ENCODE measurements at regions not wholly inside any gene's neighbourhood (a gene's known extent, or its start where the extent isn't known, plus 50 kb on each side); places are given as distances from the start of the nearest gene placed in this dataset.
A peak's percentile ranks its signal among the peaks of the same experiment; 100 is the strongest.
"Not testable (repeated sequence)": the region's sequence is repeated elsewhere in the genome, so short reads cannot be mapped to it uniquely, and the experiment has no call there.

DNA sequence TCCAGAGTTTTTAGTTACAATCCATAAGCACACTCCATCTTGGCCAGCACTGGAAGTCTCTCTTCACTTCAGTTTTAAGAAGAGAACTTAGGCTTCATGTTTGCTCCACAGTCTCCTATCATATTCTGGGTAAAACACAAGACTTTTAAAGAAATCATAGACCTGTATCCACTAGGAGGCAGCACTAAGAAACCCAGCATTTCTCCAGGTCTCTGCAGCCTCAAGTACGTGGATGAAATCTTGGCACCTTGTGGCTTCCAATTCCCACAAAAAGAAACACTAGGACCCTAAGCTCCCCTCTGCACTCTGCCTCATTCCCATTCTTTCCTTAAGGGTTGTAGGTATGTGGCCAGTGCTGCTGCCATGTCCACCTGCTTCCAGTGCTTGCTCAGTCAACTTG is 367.3 kb upstream of the CASK start:
- no peak for DNase-seq

GRCh38 chrX:42289492-42290385 is 366.4 kb upstream of the CASK start:
- no peak for DNase-seq

GRCh38 chrX:42285681-42286080 is 362.3 kb upstream of the CASK start:
- not testable (repeated sequence) for DNase-seq

DNA sequence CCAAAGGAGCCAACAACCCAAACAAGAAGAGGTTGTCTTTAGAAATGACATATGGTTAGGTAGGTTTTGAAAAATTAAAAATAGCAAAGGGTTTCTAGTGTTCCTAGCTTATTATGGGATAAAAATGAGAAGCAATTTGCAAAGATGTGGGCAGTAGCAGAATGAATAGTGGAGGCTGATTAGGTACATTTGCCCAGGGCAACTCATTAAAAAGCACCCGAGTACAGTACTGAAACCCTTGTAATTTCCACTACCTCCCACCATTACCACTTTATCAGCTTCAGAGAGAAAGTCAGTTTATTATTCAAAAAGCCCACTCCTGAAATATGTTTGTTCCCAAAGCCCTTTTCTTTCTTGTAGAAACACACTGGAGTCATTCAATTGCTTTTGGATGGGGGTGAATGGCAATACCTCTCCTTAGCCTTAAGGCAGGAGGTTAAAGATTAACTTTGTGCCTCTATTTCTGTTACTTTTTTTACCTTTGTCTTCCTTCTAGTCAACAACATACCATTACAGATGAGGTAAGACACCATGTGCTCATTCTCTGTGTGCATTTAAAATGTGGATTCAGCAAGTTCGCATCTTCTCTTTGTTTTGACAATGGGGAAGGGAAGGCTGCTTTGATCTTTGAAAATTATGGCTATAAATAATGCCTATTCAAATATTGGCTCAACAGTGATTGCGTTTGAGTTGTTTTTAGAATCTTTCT is 353.8 kb upstream of the CASK start:
- DNase-seq = no peak

DNA sequence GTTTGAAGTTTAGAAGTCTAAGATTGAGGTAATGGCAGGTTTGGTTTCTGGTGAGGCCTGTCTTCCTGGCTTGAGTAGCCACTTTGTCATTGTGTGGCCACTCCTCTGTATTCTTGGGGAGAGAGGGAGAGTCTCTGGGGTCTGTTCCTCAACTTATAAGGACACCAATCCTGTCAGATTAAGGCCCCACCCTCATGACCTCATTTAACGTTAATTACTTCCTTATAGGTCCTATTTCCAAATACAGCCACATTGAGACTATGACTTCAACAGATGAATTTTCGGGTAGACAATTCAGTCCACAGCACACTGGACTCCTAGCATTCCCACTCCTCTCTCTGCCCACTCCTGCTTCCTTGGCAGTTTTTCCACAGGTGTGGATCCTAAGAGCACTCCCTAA is 350.8 kb upstream of the CASK start:
- DNase-seq = no peak

GRCh38 chrX:42273387-42273786 is 350.0 kb upstream of the CASK start:
- no peak for DNase-seq

GRCh38 chrX:42269186-42269585 is 345.8 kb upstream of the CASK start:
- DNase-seq = no peak

- DNase-seq = no peak
Observed at GRCh38 chrX:42260854-42261253, 337.5 kb upstream of the CASK start.

DNA sequence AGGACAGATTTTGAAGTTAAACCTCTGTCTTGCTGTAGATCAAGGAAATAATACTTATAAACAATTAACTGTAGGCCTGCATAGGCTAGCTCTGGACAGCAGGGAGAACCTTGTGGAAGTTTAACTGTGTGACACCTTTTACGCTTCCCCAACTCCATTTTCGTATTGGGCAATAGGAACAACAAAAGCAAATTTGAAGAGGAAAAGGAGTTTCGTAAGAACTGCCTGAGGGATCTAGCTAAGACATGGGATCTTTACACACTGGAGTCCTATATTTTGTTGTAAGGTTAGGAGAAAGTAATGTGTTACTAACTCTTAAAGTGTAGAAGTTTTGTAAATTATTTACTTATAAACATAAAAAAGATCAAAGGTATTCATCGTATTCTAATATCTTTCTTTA is 324.9 kb upstream of the CASK start:
- DNase-seq = no peak

DNA sequence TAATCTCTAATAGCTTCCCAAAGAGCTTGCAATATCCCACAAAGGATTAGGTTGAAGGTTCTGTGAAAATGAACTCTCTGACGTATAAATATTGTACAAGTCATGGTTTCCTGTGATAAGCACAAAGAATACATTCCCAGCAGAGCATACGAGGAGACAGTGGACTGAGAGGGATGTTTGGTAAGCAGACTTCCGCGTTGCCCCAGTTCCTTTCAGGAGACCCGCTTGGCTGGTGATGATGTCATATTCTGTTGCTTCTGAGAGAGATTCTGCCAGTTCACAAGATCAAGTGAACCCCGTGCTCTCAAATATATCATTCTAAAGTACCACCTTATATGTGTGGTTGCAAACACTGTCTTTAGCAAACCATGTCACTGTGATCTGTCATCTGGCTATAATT is 323.9 kb upstream of the CASK start:
- no peak for DNase-seq

DNA sequence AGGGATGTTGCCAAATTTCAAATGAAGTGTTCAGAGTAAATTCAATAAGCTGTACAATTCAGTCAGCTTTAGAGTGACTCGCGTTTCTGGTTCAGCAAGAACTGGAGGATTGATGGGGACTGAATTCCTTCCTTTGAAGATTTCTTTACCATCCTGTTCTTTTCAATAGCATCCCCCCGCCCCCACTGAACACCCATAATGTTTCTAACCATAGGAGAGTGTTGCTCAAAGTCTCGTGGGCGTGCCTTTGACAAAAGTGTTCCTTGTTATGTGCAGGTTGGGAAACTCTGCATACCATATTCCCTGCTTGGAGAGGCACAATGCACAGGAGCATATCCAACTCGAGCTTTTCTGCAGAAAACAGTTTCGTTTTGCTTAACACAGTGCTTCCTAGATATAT is 323.5 kb upstream of the CASK start:
- no peak for DNase-seq

- peak; percentile 74 for DNase-seq
Observed at GRCh38 chrX:42242004-42242403, 318.6 kb upstream of the CASK start.

- DNase-seq = no peak
Observed at GRCh38 chrX:42241421-42241820, 318.1 kb upstream of the CASK start.

DNA sequence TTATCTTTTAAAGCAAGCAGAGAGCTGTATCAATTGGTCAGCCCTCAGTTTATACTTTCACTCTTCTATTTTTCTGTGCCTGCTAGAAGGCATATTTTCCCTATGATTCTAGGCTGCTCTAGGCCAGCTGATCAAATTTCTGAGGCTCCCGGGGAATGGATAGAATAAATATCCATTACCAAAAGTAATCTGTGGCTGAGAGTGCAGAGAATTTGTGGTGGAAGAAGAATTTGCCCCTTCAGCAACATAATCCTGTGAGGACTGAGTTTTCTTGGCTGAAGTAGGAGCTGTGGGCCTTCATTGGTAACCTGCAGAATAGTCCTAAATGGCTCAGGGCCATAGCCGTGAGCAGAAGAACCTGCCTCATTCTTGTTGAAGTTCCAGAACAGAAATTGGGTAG is 314.6 kb upstream of the CASK start:
- DNase-seq = no peak

GRCh38 chrX:42229533-42229932 is 306.2 kb upstream of the CASK start:
- no peak for DNase-seq

- DNase-seq = no peak
Observed at GRCh38 chrX:42220666-42221065, 297.3 kb upstream of the CASK start.

- no peak for DNase-seq
Observed at GRCh38 chrX:42220083-42220482, 296.7 kb upstream of the CASK start.

DNA sequence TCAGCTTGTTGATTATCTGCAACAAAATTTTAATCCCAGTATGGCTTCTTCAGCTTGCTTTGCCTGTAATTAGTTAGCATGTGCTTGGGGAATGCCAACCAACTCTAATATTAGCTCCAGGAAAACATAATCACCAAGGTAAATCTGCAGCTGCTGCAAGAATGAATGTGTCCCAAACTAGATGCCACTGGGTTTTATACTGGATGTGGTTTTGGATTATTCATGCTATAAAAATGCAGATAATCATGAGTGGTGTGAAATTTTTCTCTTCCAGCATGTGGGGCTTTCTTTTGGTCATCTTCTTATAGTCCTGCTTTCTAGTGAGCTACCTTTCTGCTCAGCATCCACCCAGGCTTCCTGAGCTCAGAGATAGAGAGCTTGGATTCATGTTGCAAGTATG is 295.9 kb upstream of the CASK start:
- no peak for DNase-seq

GRCh38 chrX:42195506-42195905 is 272.2 kb upstream of the CASK start:
- no peak for DNase-seq

- peak; percentile 50 for DNase-seq
Observed at GRCh38 chrX:42189576-42189975, 266.2 kb upstream of the CASK start.

DNA sequence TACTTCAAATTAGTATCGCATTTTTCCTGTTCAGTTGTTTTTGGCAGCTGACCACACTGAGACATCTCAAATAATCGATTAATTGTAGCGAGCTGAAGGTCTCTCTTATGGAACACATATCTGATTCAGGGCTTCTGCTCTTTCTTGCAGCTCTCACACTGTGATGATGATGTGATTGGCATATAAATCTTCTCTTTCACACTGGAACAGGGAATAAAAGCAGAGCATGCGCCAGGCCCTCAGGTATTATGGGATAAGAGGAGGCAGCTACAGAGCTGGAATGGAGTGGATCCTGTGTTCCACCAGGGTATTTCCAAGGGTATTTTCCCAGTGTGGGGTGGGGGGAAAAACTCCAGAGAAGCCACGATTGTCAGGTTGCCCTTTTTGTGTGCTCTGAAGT is 265.4 kb upstream of the CASK start:
- DNase-seq = no peak

DNA sequence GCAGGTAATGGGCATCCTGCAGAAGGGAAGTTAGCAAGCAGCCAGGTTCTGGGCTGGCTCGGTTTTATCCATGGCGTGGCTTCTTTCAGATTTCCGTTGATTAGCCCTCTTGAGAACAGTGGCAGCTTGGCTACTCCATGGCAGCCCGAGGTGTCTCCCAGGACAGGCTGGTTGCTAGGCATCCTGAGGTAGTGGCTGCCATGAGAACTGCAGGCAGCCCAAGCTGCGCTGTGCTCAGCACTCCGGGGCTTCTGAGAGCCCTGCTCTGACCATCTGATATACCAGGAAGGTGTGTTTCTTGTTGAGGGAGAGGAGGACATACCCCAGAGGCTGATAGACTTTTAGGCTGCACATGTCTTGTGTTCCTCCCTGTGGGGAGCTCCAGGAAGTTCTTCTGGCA is 253.4 kb upstream of the CASK start:
- no peak for DNase-seq

GRCh38 chrX:42175843-42176242 is 252.5 kb upstream of the CASK start:
- no peak for DNase-seq

Data from muscle of arm (tissue), 1 donor.